Breast epithelium (tissue), 4 donors: ENCODE measurements at regions not wholly inside any gene's neighbourhood (a gene's known extent, or its start where the extent isn't known, plus 50 kb on each side); places are given as distances from the start of the nearest gene placed in this dataset.

Experiments
- DNase-seq, 2 donors: peaks; one replicate each; pipeline ENCODE4 v3.0.0-alpha.2; 2019; ENCODE audit warnings: low spot score in 2 of 2
- H3K27ac ChIP-seq, 2 donors: fragments of 200-600 bp; sonication (generic) in 1 of 2; one replicate each; pipeline ENCODE4 v1.5.1; 2016 to 2019; ENCODE audit warnings: mild to moderate bottlenecking in 1 of 2
- H3K27me3 ChIP-seq, 2 donors: fragments of 200-600 bp; sonication (generic) in 1 of 2; one replicate each; pipeline versions ENCODE4 v1.5.1 to v1.6.0; 2017 to 2019; ENCODE audit warnings: control low read depth in 1 of 2, mild to moderate bottlenecking in 1 of 2
- H3K36me3 ChIP-seq: fragments of 200-600 bp; one replicate; pipeline ENCODE4 v1.5.1; 2019
- H3K4me1 ChIP-seq, 2 donors: fragments of 200-600 bp; sonication (generic); one replicate each; pipeline ENCODE4 v1.5.1; 2016 to 2019; ENCODE audit warnings: control low read depth in 1 of 2
- H3K4me3 ChIP-seq, 3 donors: fragments of 200-600 bp; sonication (generic); 1 replicate in 2 of 3; 2 replicates in 1 of 3; pipeline ENCODE4 v1.5.1; 2016 to 2019; ENCODE audit warnings: mild to moderate bottlenecking in 3 of 3, moderate library complexity in 2 of 3
- H3K9me3 ChIP-seq, 2 donors: fragments of 200-600 bp; sonication (generic) in 1 of 2; one replicate each; pipeline ENCODE4 v1.5.1; 2016 to 2019; ENCODE audit warnings: control low read depth in 1 of 2
- CTCF ChIP-seq, 3 donors: fragments of 450-650 bp; IDR thresholded peaks; one replicate each; pipeline ENCODE4 v1.5.1; 2016 to 2017; ENCODE audit warnings: antibody characterized with exemption in 3 of 3, mild to moderate bottlenecking in 3 of 3, moderate library complexity in 3 of 3
- POLR2A ChIP-seq: fragments of 450-650 bp; IDR thresholded peaks from one replicate; pipeline ENCODE4 v1.6.1; 2016; ENCODE audit warnings: antibody characterized with exemption, mild to moderate bottlenecking, moderate library complexity
- POLR2AphosphoS5 ChIP-seq, 3 donors: sonication (generic); formaldehyde crosslinking; IDR thresholded peaks; one replicate each; pipeline ENCODE4 v1.6.1; 2017; ENCODE audit warnings: antibody characterized with exemption in 3 of 3
- intact Hi-C: fragments of 100-400 bp; cut with DNase I; formaldehyde crosslinking; loops from one replicate; pipeline ENCODE4 v1.15.1; 2023; ENCODE audit warnings: low total_unique reads

GRCh38 chr5:171601266-171601881, 181.9 kb downstream of the FGF18 start:
- Histone ChIP-seq H3K27ac (no peak overlapping the region), H3K4me3 (no peak overlapping the region), H3K36me3 (no peaks in the 10 kb centered on the region), H3K27me3 (peaks cover 0 to 2% of the 10 kb centered on the region in 2 donors), H3K9me3 (peaks cover 0 to 6% of the 10 kb centered on the region in 2 donors), H3K4me1 (no peaks in the 10 kb centered on the region)
- TF ChIP-seq POLR2A: no peak
- no peak for TF ChIP-seq CTCF (IDR thresholded peaks at IDR 0.05)
- TF ChIP-seq POLR2AphosphoS5 (IDR thresholded peaks at IDR 0.05): no peak
- DNase-seq: no peak
- intact Hi-C loops: no loop called here

- no peaks in the 10 kb centered on the region for H3K36me3 ChIP-seq
Measured at GRCh38 chr5:171603591-171603990, 182.0 kb upstream of the SMIM23 start.

GRCh38 chr5:171604195-171604594, 181.4 kb upstream of the SMIM23 start:
- no peak overlapping the region for H3K27ac ChIP-seq
- intact Hi-C loops: no loop called here

More at GRCh38 chr5:171603591-171603990, 182.0 kb upstream of the SMIM23 start:
- TF ChIP-seq POLR2AphosphoS5 (IDR thresholded peaks at IDR 0.05): no peak
- TF ChIP-seq CTCF (IDR thresholded peaks at IDR 0.05): no peak
- TF ChIP-seq POLR2A: no peak
- no peak for DNase-seq
- no peak overlapping the region for H3K27ac ChIP-seq
- H3K27me3 ChIP-seq: peaks cover 0 to 2% of the 10 kb centered on the region in 2 donors
- no peak overlapping the region for H3K4me3 ChIP-seq
- peaks cover 0 to 6% of the 10 kb centered on the region in 2 donors for H3K9me3 ChIP-seq
- intact Hi-C loops: no loop called here
- no peaks in the 10 kb centered on the region for H3K4me1 ChIP-seq

GRCh38 chr5:171606414-171607024, 179.1 kb upstream of the SMIM23 start:
- Histone ChIP-seq H3K4me3 (no peak overlapping the region), H3K27me3 (no peaks in the 10 kb centered on the region), H3K36me3 (no peaks in the 10 kb centered on the region), H3K4me1 (no peaks in the 10 kb centered on the region), H3K9me3 (peaks cover 0 to 6% of the 10 kb centered on the region in 2 donors), H3K27ac (no peak overlapping the region)
- TF ChIP-seq POLR2A (no peak), CTCF (IDR thresholded peaks at IDR 0.05) (no peak), POLR2AphosphoS5 (IDR thresholded peaks at IDR 0.05) (no peak)
- no peak for DNase-seq
- intact Hi-C loops: no loop called here

More at GRCh38 chr5:171604195-171604594, 181.4 kb upstream of the SMIM23 start:
- Histone ChIP-seq H3K27me3 (peaks cover 0 to 2% of the 10 kb centered on the region in 2 donors), H3K4me3 (no peak overlapping the region), H3K9me3 (peaks cover 0 to 6% of the 10 kb centered on the region in 2 donors), H3K4me1 (no peaks in the 10 kb centered on the region), H3K36me3 (no peaks in the 10 kb centered on the region)
- DNase-seq: no peak
- no peak for TF ChIP-seq POLR2AphosphoS5 (IDR thresholded peaks at IDR 0.05)
- TF ChIP-seq CTCF (IDR thresholded peaks at IDR 0.05): no peak
- no peak for TF ChIP-seq POLR2A

GRCh38 chr5:171607863-171608262, 177.8 kb upstream of the SMIM23 start:
- no peak overlapping the region for H3K4me3 ChIP-seq
- no peaks in the 10 kb centered on the region for H3K36me3 ChIP-seq
- no peak overlapping the region for H3K27ac ChIP-seq
- no peak for TF ChIP-seq POLR2AphosphoS5 (IDR thresholded peaks at IDR 0.05)
- DNase-seq: no peak
- intact Hi-C loops: no loop called here
- no peaks in the 10 kb centered on the region for H3K4me1 ChIP-seq
- H3K27me3 ChIP-seq: peaks cover 0 to 2% of the 10 kb centered on the region in 2 donors
- peaks cover 0 to 6% of the 10 kb centered on the region in 2 donors for H3K9me3 ChIP-seq
